ENCODE measurements at regions not wholly inside any gene's neighbourhood (a gene's known extent, or its start where the extent isn't known, plus 50 kb on each side); places are given as distances from the start of the nearest gene placed in this dataset.

DNA sequence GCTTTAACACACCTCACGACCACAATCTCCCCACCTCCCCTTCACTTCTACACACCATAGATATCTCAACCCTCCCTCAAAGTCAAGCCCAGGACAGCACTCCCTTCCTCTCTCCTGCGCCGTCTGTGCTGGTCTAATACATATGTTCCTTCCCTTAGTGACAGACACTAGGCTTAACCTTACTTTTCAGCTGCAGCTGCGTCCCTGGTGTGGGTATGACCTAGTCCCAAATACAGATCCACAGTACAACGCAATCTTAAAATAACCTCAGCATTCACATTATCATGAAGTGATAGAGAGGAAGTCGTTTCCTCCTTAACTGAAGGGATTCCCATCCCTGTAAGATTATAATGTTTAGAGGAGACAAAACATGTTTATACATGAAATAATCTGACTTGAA, 192.7 kb upstream of the TANK start:
- no peak for TF ChIP-seq ZNF8 (CRISPR knock-in tag; IDR thresholded peaks at IDR 0.05)
- TF ChIP-seq, protein P1, sequence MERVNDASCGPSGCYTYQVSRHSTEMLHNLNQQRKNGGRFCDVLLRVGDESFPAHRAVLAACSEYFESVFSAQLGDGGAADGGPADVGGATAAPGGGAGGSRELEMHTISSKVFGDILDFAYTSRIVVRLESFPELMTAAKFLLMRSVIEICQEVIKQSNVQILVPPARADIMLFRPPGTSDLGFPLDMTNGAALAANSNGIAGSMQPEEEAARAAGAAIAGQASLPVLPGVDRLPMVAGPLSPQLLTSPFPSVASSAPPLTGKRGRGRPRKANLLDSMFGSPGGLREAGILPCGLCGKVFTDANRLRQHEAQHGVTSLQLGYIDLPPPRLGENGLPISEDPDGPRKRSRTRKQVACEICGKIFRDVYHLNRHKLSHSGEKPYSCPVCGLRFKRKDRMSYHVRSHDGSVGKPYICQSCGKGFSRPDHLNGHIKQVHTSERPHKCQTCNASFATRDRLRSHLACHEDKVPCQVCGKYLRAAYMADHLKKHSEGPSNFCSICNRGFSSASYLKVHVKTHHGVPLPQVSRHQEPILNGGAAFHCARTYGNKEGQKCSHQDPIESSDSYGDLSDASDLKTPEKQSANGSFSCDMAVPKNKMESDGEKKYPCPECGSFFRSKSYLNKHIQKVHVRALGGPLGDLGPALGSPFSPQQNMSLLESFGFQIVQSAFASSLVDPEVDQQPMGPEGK (CRISPR knock-in tag; IDR thresholded peaks at IDR 0.05; ENCODE audit: borderline replicate concordance) = no peak
- no peak for TF ChIP-seq RARB (CRISPR knock-in tag; IDR thresholded peaks at IDR 0.05)
- TF ChIP-seq, protein P2, sequence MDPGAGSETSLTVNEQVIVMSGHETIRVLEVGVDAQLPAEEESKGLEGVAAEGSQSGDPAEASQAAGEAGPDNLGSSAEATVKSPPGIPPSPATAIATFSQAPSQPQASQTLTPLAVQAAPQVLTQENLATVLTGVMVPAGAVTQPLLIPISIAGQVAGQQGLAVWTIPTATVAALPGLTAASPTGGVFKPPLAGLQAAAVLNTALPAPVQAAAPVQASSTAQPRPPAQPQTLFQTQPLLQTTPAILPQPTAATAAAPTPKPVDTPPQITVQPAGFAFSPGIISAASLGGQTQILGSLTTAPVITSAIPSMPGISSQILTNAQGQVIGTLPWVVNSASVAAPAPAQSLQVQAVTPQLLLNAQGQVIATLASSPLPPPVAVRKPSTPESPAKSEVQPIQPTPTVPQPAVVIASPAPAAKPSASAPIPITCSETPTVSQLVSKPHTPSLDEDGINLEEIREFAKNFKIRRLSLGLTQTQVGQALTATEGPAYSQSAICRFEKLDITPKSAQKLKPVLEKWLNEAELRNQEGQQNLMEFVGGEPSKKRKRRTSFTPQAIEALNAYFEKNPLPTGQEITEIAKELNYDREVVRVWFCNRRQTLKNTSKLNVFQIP (CRISPR knock-in tag; IDR thresholded peaks at IDR 0.05; ENCODE audit: borderline replicate concordance, low read depth) = no peak
- TF ChIP-seq ESRRG (CRISPR knock-in tag; IDR thresholded peaks at IDR 0.05) = no peak
- TF ChIP-seq CSDC2 (CRISPR knock-in tag; IDR thresholded peaks at IDR 0.05) = no peak

Measured in SK-N-SH treated with all-trans-retinoic acid at 6 μM for 48 hours (cell line).